ENCODE measurements at regions not wholly inside any gene's neighbourhood (a gene's known extent, or its start where the extent isn't known, plus 50 kb on each side); places are given as distances from the start of the nearest gene placed in this dataset.

- TF ChIP-seq CTCF (IDR thresholded peaks at IDR 0.05) (no peak), POLR2A (IDR thresholded peaks at IDR 0.05) (no peak)
These were observed 59.2 kb upstream of the CEP85L start for GRCh38 chr6:118710616-118711015.
